ENCODE measurements at regions not wholly inside any gene's neighbourhood (a gene's known extent, or its start where the extent isn't known, plus 50 kb on each side); places are given as distances from the start of the nearest gene placed in this dataset.

DNA sequence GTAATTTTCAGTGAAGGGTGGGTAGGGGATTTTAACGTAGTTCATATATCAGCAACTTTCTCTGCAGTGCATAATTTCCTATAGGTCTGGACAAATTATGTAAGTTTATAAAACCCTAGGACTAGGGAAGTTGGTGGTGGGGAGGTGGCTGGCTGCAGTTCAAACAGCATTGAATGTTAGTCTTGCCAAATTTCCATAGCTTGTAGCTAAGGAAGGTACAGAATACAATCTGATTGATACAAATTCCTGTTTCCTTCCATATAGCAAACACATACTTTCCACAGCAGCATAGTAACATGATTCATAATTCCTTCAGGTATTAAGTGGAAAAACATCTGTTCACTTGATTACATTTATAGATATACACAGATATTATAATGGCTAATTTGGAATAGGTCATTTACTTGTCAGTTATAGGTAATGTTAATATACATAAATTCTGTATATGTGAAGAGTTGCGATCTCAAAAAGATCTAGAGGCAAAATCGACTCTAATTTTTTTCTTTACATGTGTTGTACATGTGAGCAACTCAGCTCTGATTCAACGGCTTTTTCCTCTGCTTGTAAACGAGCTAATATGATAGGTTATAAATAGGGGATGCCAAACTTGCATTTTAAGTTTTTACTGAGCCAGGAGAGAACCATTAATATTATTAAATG, 233.4 kb upstream of the CSNK1A1L start:
- WGBS, 2 experiments (ENCODE audit: low coverage in 1 of 2, low lambda C conversion rate in 2 of 2, missing lambda C conversion rate in 2 of 2), result 65% methylated on average over 5 of the region's 5 CpGs
- TF ChIP-seq EZH2 (IDR thresholded peaks at IDR 0.05; ENCODE audit: insufficient read depth, poor library complexity, severe bottlenecking) (no peak), EZH2phosphoT487 (IDR thresholded peaks at IDR 0.05; ENCODE audit: insufficient read depth, low read depth) (no peak)
- H3K36me3 ChIP-seq (ENCODE audit: low read depth), result no peaks in the 10 kb centered on the region
- no peaks in the 10 kb centered on the region for H4K20me1 ChIP-seq (ENCODE audit: insufficient read depth)
- H3K27ac ChIP-seq, result no peak overlapping the region
- no peaks in the 10 kb centered on the region for H3K27me3 ChIP-seq (replicated peaks; ENCODE audit: insufficient read depth)
- no peak overlapping the region for H3K4me2 ChIP-seq (ENCODE audit: unreplicated experiment)
- no peak overlapping the region for H3K4me3 ChIP-seq
- H3K9ac ChIP-seq, result no peak overlapping the region
- H3K9me2 ChIP-seq (ENCODE audit: insufficient read depth), result no peaks in the 10 kb centered on the region
- H2AFZ ChIP-seq, result no peak overlapping the region
- H3K4me1 ChIP-seq (ENCODE audit: insufficient read depth), result no peaks in the 10 kb centered on the region
- no peak for DNase-seq
- no peaks in the 10 kb centered on the region for H3K9me3 ChIP-seq (ENCODE audit: low read depth)
- no peaks in the 10 kb centered on the region for H3K79me2 ChIP-seq (ENCODE audit: insufficient read depth)
- in situ Hi-C loops (cut with MboI), result no loop called here
- H3F3A ChIP-seq (ENCODE audit: insufficient read depth), result no peaks in the 10 kb centered on the region

DNA sequence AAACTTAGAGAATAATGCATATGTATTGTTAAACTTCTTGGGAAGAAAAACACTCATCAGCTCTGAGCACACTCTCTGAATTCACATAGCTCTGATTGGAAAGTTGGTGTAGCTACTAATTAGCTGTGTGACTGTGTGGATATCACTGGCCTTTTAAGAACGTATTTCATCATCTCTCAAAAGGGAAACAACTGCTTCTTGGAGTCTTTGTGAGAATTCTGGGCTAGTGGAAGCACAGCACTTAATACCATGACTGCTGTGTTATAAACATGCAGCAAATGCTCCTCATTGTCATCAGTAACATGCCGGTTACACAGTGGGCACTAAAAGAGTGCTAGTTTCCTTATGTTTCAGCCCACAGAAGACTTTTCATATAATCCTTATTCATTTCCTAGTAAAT, 220.9 kb upstream of the CSNK1A1L start:
- WGBS, 2 experiments (ENCODE audit: low coverage in 1 of 2, low lambda C conversion rate in 2 of 2, missing lambda C conversion rate in 2 of 2), result 39 to 43% methylated on average over 2 of the region's 2 CpGs
- H4K20me1 ChIP-seq (ENCODE audit: insufficient read depth), result no peaks in the 10 kb centered on the region
- no peaks in the 10 kb centered on the region for H3K9me3 ChIP-seq (ENCODE audit: low read depth)
- in situ Hi-C loops (cut with MboI), result no loop called here
- peaks cover 7% of the 10 kb centered on the region for H3K4me1 ChIP-seq (ENCODE audit: insufficient read depth)
- DNase-seq, result peak; percentile 28
- no peak overlapping the region for H3K27ac ChIP-seq
- H3K9ac ChIP-seq, result no peak overlapping the region
- no peaks in the 10 kb centered on the region for H3K27me3 ChIP-seq (replicated peaks; ENCODE audit: insufficient read depth)
- no peaks in the 10 kb centered on the region for H3K36me3 ChIP-seq (ENCODE audit: low read depth)
- H3K79me2 ChIP-seq (ENCODE audit: insufficient read depth), result no peaks in the 10 kb centered on the region
- no peaks in the 10 kb centered on the region for H3F3A ChIP-seq (ENCODE audit: insufficient read depth)
- TF ChIP-seq EZH2 (IDR thresholded peaks at IDR 0.05; ENCODE audit: insufficient read depth, poor library complexity, severe bottlenecking) (no peak), EZH2phosphoT487 (IDR thresholded peaks at IDR 0.05; ENCODE audit: insufficient read depth, low read depth) (no peak)
- peak overlapping the region; percentile 7 for H3K4me2 ChIP-seq (ENCODE audit: unreplicated experiment)
- H3K9me2 ChIP-seq (ENCODE audit: insufficient read depth), result no peaks in the 10 kb centered on the region; the same call in 1 of the 2 replicates
- H3K4me3 ChIP-seq, result no peak overlapping the region
- peak overlapping the region; percentile 78 for H2AFZ ChIP-seq

DNA sequence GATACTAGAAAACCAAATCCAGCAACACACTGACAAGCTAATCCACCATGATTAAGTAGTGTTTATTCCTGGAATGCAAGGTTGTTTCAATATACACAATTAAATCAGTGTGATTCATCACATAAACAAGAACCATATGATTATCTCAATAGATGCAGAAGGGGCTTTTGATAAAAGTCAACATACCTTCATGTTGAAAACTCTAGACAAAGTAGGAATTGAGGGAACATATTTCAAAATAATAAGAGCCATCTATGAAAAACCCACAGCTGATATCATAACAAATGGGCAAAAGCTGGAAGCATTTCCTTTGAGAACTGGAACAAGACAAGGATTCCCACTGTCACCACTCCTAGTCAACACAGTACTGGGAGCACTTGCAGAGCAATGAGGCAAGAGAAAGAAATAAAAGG, 213.6 kb upstream of the CSNK1A1L start:
- in situ Hi-C loops (cut with MboI), result no loop called here
- H3K9ac ChIP-seq, result no peak overlapping the region
- H3K27ac ChIP-seq, result no peak overlapping the region
- no peak overlapping the region for H3K4me3 ChIP-seq
- TF ChIP-seq EZH2phosphoT487 (IDR thresholded peaks at IDR 0.05; ENCODE audit: insufficient read depth, low read depth), result no peak
- no peak for TF ChIP-seq EZH2 (IDR thresholded peaks at IDR 0.05; ENCODE audit: insufficient read depth, poor library complexity, severe bottlenecking)
- no peaks in the 10 kb centered on the region for H3K9me2 ChIP-seq (ENCODE audit: insufficient read depth)
- peaks cover under 1% of the 10 kb centered on the region for H3K4me1 ChIP-seq (ENCODE audit: insufficient read depth)
- H3F3A ChIP-seq (ENCODE audit: insufficient read depth), result no peaks in the 10 kb centered on the region
- no peaks in the 10 kb centered on the region for H3K36me3 ChIP-seq (ENCODE audit: low read depth)
- no peaks in the 10 kb centered on the region for H3K27me3 ChIP-seq (replicated peaks; ENCODE audit: insufficient read depth)
- DNase-seq, result no peak
- no peaks in the 10 kb centered on the region for H4K20me1 ChIP-seq (ENCODE audit: insufficient read depth)
- no peaks in the 10 kb centered on the region for H3K9me3 ChIP-seq (ENCODE audit: low read depth)
- no peak overlapping the region for H2AFZ ChIP-seq
- no peaks in the 10 kb centered on the region for H3K79me2 ChIP-seq (ENCODE audit: insufficient read depth)
- H3K4me2 ChIP-seq (ENCODE audit: unreplicated experiment), result no peak overlapping the region

GRCh38 chr13:37316935-37317334, 211.5 kb upstream of the CSNK1A1L start:
- Histone ChIP-seq H3K27me3 (replicated peaks; ENCODE audit: insufficient read depth) (no peaks in the 10 kb centered on the region), H3K79me2 (ENCODE audit: insufficient read depth) (no peaks in the 10 kb centered on the region), H3K36me3 (ENCODE audit: low read depth) (no peaks in the 10 kb centered on the region), H3K4me2 (ENCODE audit: unreplicated experiment) (no peak overlapping the region), H4K20me1 (ENCODE audit: insufficient read depth) (no peaks in the 10 kb centered on the region), H2AFZ (no peak overlapping the region), H3K9me2 (ENCODE audit: insufficient read depth) (no peaks in the 10 kb centered on the region), H3K4me1 (ENCODE audit: insufficient read depth) (peaks cover 15% of the 10 kb centered on the region), H3K4me3 (no peak overlapping the region), H3K9ac (no peak overlapping the region), H3F3A (ENCODE audit: insufficient read depth) (peaks cover 11% of the 10 kb centered on the region; the same call in 1 of the 2 replicates), H3K27ac (no peak overlapping the region), H3K9me3 (ENCODE audit: low read depth) (no peaks in the 10 kb centered on the region)
- WGBS, 2 experiments (ENCODE audit: low coverage in 1 of 2, low lambda C conversion rate in 2 of 2, missing lambda C conversion rate in 2 of 2), result 88 to 93% methylated on average over 6 of the region's 6 CpGs
- DNase-seq, result no peak
- in situ Hi-C loops (cut with MboI), result no loop called here
- TF ChIP-seq EZH2 (IDR thresholded peaks at IDR 0.05; ENCODE audit: insufficient read depth, poor library complexity, severe bottlenecking) (no peak), EZH2phosphoT487 (IDR thresholded peaks at IDR 0.05; ENCODE audit: insufficient read depth, low read depth) (no peak)
